HCEC 1CT (cell line): ENCODE measurements at regions not wholly inside any gene's neighbourhood (a gene's known extent, or its start where the extent isn't known, plus 50 kb on each side); places are given as distances from the start of the nearest gene placed in this dataset.

Experiments
- DNase-seq: peaks from one replicate; pipeline ENCODE4 v3.0.0-alpha.2; 2017

GRCh38 chr20:11221046-11221445 lies 547.2 kb upstream of the JAG1 start:
- DNase-seq: no peak

- DNase-seq: no peak
Observed at GRCh38 chr20:11222243-11222642, 548.4 kb upstream of the JAG1 start.

GRCh38 chr20:11227602-11228001 lies 553.8 kb upstream of the JAG1 start:
- no peak for DNase-seq

DNA sequence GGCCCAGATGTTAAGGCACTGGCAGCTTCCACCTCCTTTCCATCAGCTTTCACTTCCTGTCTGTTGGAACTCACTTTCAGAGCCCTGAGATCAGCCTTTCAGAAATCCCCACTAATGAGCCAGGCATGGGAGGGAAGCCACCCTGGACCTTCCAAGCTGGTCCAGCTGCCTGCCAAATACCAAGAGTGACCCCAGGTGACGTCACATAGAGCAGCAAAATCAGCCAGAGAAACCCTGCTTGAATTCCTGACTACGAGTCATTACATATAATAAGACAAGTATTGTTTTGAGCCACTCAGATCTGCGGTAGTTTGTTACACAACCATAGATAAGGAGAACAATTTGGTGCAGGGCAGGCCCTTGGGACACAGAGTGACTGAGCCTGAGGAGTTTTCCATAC lies 556.0 kb upstream of the JAG1 start:
- peak; percentile 58 for DNase-seq

DNA sequence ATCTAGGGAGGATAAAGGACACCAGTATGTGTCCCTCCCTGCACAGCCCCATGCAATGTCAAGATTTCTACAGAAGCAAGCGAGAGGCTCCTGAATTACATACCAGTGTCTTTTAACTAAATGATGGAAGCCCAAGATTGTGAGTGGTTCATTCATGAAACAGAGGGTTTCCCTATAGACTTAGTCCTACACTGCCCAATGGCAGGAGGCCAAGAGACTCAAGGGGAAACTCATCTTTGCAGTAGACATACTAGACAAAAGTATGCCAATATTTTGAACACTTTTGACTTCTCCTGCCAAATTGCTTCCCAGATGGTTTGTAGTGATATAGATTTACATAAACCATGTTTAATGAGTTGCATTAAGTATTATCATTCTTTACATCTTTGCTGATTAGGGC lies 557.2 kb upstream of the JAG1 start:
- DNase-seq: no peak

DNA sequence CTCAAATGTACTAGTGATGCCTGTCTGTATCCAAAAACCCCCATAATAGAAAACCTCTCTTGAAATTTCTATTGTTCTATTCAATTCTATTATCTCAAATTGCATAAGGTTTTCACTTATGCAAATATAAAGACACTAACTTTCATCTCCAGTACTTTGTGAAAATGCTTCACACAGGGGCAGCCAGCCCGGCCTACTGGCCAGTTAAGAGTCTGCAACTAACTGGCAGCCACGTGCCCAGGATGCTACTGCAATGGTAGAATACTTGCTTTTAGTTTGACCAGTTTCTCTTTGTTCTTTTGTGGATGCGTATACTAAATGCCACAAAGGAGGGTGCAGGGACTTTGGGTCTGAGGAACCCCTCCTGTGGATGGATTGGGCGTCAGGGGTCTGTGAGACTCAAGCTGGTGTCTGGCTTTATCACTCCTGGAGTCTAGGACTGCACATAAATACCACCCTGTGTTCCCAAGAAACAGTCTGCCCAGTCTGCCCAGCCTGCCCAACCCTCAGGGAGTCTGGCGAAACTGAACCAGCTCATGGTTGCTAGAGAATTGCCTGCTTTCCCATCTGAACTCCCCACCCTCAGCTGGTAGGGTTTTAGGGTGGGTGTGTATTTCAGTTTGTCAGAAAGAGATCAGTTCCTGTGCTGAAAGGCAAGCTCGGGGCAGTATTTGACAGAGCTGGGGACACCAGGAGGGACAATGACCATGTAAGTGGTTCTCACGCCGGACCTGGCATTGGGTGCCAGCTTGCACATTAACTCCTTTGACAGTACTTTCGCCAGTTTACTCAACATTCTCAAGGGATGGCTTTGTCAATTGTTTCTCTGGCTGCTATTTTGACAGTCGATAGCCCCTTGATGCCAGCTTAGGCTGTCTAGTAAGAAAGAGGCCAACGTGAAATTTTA lies 558.2 kb upstream of the JAG1 start:
- DNase-seq: no peak

DNA sequence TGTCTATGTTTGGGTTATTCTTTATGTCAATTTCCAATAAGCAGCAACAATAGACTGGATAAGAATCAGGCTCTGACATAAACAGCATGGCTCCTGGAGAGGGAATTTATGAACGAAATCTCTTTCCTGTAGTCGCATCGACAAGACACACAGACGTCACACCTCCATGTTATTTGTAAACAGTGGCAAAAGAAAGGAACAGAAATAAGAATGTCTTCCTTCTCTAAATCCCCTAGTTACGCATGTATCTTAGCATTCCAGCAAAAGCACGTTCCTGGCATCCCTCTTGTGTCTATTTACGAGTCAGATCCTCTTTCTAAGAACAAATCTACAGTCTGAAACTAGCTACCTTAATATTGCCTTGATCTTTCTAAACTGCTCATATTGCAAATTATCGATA lies 559.1 kb upstream of the JAG1 start:
- no peak for DNase-seq

DNA sequence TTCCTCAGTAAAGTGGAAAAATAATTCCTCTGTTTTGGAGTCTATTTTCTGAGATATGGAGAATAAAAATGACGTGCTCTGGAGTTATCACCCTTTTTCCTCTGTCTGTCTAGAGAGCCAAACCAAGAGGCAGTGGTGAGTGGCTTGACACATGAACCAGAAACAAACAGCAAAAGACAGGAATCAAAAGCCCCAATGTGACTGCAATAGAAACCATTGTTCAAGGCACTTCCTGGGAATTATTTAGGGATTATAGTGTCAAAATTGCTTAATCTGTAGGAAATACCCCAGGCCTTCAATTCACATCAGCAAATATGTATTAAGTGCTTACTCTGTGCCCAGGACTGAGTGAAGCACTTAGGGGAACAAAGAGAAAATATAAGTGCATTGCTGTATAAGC lies 560.4 kb upstream of the JAG1 start:
- DNase-seq: no peak

DNA sequence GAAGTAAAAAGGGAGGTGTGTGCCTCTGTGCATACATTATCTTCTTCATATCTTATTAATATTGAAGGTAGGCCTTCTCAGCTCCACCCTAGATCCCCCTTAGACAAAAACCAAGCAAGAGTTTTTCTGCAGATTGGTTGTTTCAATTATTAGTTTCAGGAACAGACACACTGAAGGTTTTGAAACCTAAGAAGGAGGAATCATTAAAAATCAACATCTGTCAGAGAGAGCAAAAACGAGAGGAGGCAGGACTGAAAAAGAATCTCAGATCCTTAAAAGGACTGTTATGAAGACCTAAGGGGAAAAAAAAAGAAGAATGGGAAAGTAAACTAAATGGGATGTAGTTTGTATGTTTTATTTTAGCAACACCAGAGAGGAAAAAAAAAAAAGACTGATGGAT lies 560.8 kb upstream of the JAG1 start:
- DNase-seq: no peak

DNA sequence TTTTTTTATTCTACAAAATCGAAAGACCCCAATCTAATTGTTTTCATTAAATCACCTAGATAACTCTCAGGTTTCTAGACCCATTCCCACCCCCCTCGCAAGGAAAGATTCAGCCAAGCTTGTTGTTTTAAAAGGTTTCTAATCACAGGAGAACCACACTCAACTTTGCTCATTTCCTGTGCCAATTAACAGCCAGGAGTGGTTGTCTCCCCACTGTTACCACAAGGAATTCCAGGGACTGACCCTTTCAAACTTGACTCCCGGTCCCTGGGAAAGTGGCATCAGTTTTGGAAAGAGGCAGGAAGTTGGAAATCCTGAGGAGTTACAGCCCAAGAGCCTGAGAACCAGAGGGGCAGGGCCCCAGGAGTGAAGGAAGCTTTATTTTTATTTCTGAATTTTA lies 561.3 kb upstream of the JAG1 start:
- peak; percentile 5 for DNase-seq

GRCh38 chr20:11242320-11242719 lies 568.5 kb upstream of the JAG1 start:
- DNase-seq: no peak

GRCh38 chr20:11245431-11245830 lies 571.6 kb upstream of the JAG1 start:
- DNase-seq: no peak

DNA sequence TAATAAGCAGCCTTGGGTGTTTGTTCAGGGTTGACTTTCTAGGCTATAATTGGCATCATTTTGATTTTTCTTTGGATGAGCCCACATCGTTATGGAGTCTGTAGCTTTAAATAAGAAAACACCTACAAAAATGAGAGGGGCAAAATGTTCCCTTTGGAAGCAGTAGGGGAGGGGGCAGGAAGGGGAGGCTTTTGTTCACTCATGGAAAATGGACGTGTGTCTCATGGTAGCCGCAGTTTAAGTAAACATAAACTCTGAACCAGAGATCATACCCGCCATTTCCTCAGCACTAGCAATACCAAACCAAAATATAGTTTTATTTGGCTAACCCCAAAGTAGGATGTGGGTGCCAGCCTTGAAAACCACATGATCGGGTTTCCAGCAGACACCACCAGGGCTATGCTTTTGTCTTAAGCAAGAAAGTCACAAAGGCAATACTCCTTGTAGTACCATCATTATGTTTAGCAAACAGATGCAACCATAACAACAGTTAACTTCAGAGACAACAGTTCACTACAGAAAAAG lies 572.5 kb upstream of the JAG1 start:
- DNase-seq: no peak

- no peak for DNase-seq
Observed at GRCh38 chr20:11247046-11248010, 573.5 kb upstream of the JAG1 start.

GRCh38 chr20:11248011-11248409 lies 574.2 kb upstream of the JAG1 start:
- no peak for DNase-seq

DNA sequence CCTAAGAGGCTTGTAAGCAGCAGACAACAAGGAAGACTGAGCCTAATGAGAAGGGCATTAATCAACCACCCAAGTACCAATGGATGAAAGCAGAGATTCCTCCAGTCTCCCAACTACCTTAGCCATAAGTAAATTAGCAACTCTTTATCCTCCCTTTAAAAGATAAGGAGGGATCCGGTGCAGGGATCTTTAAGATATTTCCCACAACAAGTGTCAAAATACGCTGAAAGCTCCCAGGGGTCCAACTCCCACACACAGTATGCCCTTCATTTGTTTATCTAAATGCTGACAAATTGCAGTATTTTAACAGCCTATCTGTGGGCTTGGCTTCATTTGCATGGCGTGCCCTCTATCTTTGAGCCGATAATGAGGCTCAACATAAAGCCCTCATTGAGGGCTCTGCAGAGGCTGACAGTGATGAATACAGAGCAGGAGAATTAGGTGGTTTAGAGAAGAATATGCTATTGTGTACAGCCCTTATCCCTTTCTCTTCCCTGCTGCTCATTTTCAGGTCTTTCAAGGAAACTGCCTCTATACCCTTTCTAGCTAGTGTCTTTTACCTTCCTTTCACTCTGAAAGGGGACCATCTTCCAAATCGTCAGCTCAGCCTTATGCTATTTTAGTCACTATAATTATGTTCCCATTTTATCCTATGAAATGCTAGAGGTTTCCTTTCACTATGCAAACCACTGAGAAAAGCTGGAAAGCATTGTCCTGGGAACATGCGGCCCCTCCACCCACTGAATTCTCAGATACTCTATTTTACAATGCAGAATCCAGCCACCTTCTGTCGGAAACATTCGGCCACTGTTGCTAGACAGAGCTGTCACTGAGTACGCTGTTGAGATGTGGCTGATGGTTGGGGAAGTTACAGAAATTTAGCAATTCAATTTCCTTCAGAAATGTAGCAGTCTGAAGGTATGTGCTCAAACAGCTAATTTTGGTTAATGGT lies 575.2 kb upstream of the JAG1 start:
- DNase-seq: no peak

DNA sequence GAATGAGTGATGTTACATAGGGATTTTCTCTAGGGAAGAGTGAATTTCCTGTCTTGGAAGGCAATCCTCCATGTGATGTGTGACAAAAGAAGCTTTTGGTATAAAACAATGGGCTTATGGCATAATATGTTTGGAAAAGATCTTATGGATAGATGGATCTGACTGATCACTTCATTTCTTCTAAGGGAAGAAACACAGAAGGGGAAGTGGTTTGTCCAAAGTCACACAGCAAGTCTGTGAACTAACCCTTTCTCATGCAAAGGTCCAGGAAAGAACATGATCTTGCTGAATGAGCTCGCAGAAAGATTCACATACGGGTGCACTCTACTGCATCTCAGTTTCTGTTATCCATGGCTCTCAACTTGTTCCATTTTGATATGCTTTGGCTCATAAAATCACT lies 575.9 kb upstream of the JAG1 start:
- no peak for DNase-seq

- DNase-seq: no peak
Observed at GRCh38 chr20:11252447-11252846, 578.6 kb upstream of the JAG1 start.

GRCh38 chr20:11255455-11255854 lies 581.7 kb upstream of the JAG1 start:
- no peak for DNase-seq

GRCh38 chr20:11255860-11256259 lies 582.1 kb upstream of the JAG1 start:
- DNase-seq: no peak

GRCh38 chr20:11260611-11261010 lies 586.8 kb upstream of the JAG1 start:
- no peak for DNase-seq

DNA sequence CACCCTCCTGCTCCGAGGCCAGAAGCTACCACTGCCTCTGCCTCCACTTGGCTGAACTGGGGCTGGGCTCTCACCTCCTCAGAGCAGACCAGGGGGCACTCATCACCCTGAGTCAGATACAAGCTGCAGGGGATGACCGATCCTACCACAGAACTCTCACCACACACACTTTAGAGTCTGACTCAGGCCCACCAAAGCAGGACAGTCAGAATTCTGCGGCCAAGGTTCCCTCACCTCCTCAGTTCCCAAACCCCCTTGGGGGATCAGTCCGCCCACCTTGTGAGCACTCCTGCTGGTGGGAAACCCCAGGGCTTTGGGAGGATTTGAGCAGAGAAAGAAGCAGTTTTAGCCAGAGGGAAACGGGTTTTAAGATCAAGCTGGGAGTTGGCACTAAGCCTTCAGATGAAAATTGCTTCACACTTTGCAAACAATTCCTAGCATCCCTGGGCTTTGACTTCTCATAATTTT lies 587.8 kb upstream of the JAG1 start:
- DNase-seq: peak; percentile 53
